ENCODE measurements at regions not wholly inside any gene's neighbourhood (a gene's known extent, or its start where the extent isn't known, plus 50 kb on each side); places are given as distances from the start of the nearest gene placed in this dataset.

DNA sequence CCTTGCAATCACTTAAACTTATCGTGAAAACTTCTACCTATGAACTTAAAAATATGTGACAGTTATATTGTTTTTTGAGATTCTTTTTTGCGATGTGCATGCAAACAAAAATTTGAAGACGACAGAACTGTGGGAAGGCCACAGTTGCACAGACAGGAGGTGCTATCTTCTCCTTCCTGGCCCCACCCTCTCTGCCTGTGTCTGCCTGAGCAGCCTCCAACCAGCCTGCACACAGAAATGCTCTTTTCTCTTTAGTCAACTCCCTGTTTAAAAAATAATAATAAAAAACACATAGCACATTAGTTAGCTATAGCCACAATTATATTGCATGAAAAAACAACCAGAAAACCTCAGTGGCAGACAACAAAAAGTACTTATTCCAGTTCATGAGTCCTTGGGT lies 212.2 kb downstream of the ZNF621 start:
- no peak for TF ChIP-seq POLR2AphosphoS5 (IDR thresholded peaks at IDR 0.05; ENCODE audit: low read depth, low read length)
- TF ChIP-seq, protein P1, sequence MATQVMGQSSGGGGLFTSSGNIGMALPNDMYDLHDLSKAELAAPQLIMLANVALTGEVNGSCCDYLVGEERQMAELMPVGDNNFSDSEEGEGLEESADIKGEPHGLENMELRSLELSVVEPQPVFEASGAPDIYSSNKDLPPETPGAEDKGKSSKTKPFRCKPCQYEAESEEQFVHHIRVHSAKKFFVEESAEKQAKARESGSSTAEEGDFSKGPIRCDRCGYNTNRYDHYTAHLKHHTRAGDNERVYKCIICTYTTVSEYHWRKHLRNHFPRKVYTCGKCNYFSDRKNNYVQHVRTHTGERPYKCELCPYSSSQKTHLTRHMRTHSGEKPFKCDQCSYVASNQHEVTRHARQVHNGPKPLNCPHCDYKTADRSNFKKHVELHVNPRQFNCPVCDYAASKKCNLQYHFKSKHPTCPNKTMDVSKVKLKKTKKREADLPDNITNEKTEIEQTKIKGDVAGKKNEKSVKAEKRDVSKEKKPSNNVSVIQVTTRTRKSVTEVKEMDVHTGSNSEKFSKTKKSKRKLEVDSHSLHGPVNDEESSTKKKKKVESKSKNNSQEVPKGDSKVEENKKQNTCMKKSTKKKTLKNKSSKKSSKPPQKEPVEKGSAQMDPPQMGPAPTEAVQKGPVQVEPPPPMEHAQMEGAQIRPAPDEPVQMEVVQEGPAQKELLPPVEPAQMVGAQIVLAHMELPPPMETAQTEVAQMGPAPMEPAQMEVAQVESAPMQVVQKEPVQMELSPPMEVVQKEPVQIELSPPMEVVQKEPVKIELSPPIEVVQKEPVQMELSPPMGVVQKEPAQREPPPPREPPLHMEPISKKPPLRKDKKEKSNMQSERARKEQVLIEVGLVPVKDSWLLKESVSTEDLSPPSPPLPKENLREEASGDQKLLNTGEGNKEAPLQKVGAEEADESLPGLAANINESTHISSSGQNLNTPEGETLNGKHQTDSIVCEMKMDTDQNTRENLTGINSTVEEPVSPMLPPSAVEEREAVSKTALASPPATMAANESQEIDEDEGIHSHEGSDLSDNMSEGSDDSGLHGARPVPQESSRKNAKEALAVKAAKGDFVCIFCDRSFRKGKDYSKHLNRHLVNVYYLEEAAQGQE (IDR thresholded peaks at IDR 0.05; ENCODE audit: insufficient read depth in 1 of 2, low read depth in 2 of 2, low read length in 2 of 2) = no peak
- TF ChIP-seq TAF1 (IDR thresholded peaks at IDR 0.05; ENCODE audit: borderline replicate concordance, insufficient read depth, low read length) = no peak
- no peak for TF ChIP-seq SIN3A (IDR thresholded peaks at IDR 0.05; ENCODE audit: borderline replicate concordance, insufficient read depth, low read length)

All from PFSK-1 (cell line).